HG03139 (cell line): ENCODE measurements at regions not wholly inside any gene's neighbourhood (a gene's known extent, or its start where the extent isn't known, plus 50 kb on each side); places are given as distances from the start of the nearest gene placed in this dataset.
"Not testable (repeated sequence)": the region's sequence is repeated elsewhere in the genome, so short reads cannot be mapped to it uniquely, and the experiment has no call there.

Experiments used
- ATAC-seq: cut with Tn5 transposase; IDR thresholded peaks from one replicate; pipeline ENCODE4 v1.9.1; 2021; ENCODE audit not compliant: unreplicated experiment

DNA sequence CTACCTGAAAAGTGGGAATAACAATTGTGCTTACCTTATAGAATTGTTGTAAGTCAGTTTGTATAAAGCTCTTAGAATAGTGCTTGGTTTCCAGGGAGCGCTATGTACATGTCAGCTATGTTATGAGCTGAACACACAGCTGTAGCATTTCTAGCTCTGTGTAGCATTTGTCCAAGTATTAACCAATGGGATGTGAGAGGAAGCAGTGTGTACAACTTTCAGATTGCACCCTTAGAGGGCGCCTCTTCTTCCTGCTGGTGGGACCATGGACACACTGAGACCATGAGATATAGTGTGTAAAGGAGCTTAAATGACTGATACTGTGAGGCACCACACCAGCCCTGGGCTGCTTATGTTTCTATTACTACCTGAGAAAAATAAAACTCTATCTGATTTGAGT is 380.2 kb downstream of the LNPK start:
- no peak for ATAC-seq

- ATAC-seq, result no peak
Measured at GRCh38 chr2:175620106-175620505, 382.0 kb downstream of the LNPK start.

DNA sequence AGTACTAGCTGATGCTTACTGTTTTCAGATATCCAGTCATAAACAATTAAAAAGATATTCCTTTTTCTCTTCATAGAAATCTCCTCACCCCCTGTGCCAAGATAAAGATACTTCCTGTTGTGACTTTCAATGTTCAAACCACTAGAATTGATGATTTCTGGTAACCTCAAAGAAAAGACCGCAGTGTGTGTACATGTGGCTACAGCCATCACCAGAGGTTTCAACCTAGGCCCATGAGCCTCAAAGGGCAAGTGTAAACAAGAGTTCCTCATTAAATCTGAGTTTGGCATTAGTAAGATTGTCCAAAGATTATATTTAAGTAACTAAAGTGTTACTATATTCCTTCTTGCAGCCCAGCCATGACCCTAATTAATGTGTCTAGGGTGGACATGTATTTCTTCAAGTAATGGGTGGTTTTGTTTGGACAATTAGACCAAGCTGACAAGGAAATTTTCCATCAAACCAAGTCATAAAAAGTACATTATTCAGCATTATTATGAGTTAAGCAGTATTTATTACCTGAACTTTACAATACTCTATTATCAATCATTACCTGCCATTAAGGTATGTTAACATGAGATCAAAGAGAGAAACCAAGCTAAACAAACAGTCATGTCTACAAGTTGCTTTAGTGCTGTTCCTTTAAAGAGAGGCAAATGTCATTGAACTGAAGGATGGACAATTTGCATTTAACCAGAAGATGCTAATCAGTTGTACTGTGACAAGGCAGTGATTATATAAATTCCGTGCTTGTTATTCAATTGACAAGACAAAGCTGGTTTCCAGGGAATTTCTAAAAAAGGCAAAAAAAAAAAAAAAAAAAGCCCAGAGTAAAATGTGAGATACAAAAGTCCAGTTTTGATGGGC is 382.7 kb downstream of the LNPK start:
- ATAC-seq, result no peak

DNA sequence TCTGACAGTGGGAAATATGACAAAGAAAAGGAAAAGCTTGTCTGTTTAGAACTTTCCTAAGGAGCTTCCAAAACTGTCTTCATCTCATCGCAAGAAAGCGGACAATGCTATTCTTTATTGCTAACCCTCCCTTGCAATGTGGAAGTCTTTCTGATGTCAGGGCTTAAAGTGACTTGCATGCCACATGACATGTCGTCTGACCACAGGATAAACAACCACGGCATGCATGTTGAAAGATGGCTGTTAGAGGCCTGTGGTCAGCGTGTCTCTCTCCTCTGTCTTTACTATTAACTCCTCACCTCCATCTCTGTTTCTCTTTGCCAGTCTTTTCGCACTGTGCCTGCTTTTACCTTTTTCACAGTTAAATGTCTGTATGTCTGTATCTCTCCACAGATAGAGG is 389.8 kb downstream of the LNPK start:
- no peak for ATAC-seq

GRCh38 chr2:175606010-175606841 is 395.8 kb downstream of the LNPK start:
- ATAC-seq, result no peak

- no peak for ATAC-seq
Measured at GRCh38 chr2:175605640-175606009, 396.4 kb downstream of the LNPK start.

GRCh38 chr2:175601969-175602368 is 400.1 kb downstream of the LNPK start:
- no peak for ATAC-seq

- ATAC-seq, result no peak
Measured at GRCh38 chr2:175599966-175600831, 401.9 kb downstream of the LNPK start.

- no peak for ATAC-seq
Measured at GRCh38 chr2:175597286-175597685, 404.8 kb downstream of the LNPK start.

DNA sequence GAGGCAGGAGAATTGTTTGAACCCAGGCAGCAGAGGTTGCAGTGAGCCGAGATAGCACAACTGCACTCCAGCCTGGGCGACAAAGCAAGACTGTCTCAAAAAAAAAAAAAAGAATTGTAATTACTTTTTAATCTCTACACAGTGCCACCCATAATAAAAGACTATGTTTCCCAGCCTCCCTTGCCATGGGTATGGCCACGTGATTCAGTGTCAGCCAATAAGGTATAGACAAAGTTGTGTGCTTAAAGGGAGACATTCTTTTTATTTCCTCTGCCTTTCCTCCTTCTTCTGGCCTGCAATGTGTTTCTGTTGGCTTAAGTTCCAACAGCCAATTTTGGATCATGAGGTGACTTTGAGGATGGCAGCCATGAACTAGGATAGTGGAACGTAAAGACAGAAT is 406.9 kb downstream of the LNPK start:
- ATAC-seq, result no peak

DNA sequence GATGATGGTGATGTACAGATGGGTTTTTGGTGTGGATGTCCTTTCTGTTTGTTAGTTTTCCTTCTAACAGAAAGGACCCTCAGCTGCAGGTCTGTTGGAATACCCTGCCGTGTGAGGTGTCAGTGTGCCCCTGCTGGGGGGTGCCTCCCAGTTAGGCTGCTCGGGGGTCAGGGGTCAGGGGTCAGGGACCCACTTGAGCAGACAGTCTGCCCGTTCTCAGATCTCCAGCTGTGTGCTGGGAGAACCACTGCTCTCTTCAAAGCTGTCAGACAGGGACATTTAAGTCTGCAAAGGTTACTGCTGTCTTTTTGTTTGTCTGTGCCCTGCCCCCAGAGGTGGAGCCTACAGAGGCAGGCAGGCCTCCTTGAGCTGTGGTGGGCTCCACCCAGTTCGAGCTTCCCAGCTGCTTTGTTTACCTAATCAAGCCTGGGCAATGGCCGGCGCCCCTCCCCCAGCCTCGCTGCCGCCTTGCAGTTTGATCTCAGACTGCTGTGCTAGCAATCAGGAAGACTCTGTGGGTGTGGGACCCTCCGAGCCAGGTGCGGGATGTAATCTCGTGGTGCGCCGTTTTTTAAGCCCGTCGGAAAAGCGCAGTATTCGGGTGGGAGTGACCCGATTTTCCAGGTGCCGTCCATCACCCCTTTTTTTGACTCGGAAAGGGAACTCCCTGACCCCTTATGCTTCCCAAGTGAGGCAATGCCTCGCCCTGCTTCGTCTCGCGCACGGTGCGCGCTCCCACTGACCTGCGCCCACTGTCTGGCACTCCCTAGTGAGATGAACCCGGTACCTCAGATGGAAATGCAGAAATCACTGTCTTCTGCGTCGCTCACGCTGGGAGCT is 408.2 kb downstream of the LNPK start:
- not testable (repeated sequence) for ATAC-seq

DNA sequence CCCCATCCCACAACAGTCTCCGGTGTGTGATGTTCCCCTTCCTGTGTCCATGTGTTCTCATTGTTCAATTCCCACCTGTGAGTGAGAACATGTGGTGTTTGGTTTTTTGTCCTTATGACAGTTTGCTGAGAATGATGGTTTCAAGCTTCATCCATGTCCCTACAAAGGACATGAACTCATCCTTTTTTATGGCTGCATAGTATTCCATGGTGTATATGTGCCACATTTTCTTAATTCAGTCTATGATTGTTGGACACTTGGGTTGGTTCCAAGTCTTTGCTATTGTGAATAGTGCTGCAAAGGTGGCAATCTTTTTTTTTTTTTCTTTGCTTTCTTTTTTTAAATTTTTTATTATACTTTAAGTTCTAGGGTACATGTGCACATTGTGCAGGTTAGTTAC is 406.7 kb upstream of the ATP5MC3 start:
- ATAC-seq, result not testable (repeated sequence)

- ATAC-seq, result no peak
Measured at GRCh38 chr2:175585496-175585895, 404.0 kb upstream of the ATP5MC3 start.

DNA sequence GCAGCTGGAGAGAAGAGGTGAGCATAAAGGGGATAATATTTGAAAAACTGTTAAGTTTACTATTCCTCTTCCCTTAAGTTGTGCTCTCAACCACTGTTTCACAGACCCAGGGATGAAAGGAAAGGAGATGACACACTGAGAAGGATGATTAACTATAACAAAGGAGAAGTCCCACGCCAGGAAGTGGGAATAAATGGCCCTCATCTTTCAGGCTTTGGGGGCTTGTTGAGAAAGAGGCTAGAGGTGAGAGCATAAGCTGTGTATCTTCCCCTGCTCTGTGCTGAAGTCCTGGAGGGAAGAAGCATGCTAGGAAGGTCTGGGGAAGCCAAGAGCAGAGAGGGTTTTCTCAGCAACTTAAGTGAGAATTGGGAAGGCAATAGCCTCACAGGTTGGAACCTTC is 399.1 kb upstream of the ATP5MC3 start:
- ATAC-seq, result no peak

- ATAC-seq, result no peak
Measured at GRCh38 chr2:175579646-175580045, 398.1 kb upstream of the ATP5MC3 start.

- no peak for ATAC-seq
Measured at GRCh38 chr2:175577368-175577970, 396.0 kb upstream of the ATP5MC3 start.

DNA sequence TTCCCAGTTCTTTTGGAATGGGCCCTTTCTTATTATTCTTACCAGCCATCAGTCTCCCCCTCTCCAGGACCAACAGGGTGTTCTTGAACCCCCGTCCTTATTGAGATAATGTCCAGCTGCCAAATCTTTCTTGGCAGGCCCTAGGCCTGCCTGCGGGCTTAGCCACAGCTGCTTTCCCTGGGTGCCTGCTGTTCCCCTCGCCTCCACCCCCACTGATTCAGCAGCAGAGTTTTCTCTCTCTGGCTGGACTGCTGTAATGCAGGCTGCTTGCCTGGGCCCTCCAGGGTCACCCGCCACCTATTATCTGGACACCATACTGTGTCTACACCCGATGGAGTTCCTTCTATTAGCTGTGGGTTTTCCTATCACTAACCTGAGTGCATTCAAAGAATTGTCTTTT is 395.4 kb upstream of the ATP5MC3 start:
- no peak for ATAC-seq

DNA sequence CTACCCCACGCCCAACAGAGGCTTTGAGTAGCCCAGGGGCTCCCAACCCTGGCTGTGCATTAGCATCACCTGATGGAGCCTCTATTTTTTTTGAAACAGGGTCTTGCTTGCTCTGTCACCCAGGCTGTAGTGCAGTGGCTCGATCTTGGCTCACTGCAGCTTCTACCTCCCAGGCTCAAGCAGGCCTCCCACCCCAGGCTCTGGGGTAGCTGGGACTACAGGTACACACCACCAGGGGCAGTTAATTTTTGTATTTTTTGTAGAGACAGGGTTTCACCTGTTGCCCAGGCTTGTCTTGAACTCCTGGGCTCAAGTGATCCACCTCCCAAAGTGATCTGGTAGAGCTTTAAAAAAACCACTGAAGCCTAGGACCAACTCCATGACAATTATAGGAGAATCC is 394.8 kb upstream of the ATP5MC3 start:
- ATAC-seq, result no peak

GRCh38 chr2:175575346-175576258 is 394.1 kb upstream of the ATP5MC3 start:
- ATAC-seq, result peak; percentile 94
